ENCODE measurements at regions not wholly inside any gene's neighbourhood (a gene's known extent, or its start where the extent isn't known, plus 50 kb on each side); places are given as distances from the start of the nearest gene placed in this dataset.

DNA sequence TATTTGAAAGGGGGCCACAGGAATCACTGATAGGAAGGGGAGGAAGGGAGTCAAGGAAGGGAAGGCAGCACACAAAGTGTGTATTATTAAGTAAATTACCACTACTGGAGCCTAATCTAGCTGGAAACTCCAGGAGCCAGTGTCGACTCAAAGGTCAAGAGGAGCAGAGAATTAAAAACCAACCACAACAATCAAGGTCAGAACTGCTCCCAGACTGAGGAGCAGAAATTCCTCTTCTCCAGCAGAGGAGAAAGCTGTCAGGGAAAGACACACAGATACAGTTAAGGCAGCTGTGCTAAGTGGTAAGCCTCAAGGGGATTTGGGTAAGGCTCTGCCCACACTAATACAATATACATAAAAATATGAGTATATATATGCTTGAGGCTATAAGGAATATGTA lies 87.5 kb upstream of the PTPN13 start:
- H3K36me3 ChIP-seq (ENCODE audit: control insufficient read depth in 2 of 2, extremely low read depth in 1 of 2, insufficient read depth in 2 of 2, low read length in 2 of 2), result no peaks in the 10 kb centered on the region
- FAIRE-seq (no peak), DNase-seq (ENCODE audit: low read depth, low spot score) (no peak)
- H3K9ac ChIP-seq (replicated peaks; ENCODE audit: extremely low read depth, insufficient read depth, low read length), result no peak overlapping the region
- H3K4me2 ChIP-seq (ENCODE audit: insufficient read depth, low read length), result no peak overlapping the region
- H3K9me1 ChIP-seq (replicated peaks; ENCODE audit: control insufficient read depth, extremely low read depth, insufficient read depth, low read length), result no peaks in the 10 kb centered on the region
- H3K9me3 ChIP-seq (replicated peaks; ENCODE audit: control insufficient read depth, insufficient read depth, low read length), result no peaks in the 10 kb centered on the region
- ChIA-PET POLR2A (no interaction called here), CTCF (interaction anchor here (2.0 to 2.8 kb wide), 2 partner anchors 9 to 11 kb away, joined by 10 to 15 read pairs; no protein-coding TSS in a partner anchor)
- no peaks in the 10 kb centered on the region for H3K4me1 ChIP-seq (ENCODE audit: control insufficient read depth, extremely low read depth, insufficient read depth, low read length)
- no peak overlapping the region for H3K4me3 ChIP-seq (replicated peaks in 1 of 3; ENCODE audit: insufficient read depth in 1 of 3, low read depth in 1 of 3, low read length in 3 of 3)
- H3K27me3 ChIP-seq (ENCODE audit: control insufficient read depth in 2 of 2, insufficient read depth in 2 of 2, low read length in 2 of 2), result no peaks in the 10 kb centered on the region
- intact Hi-C loops (cut with micrococcal nuclease), result no loop called here
- dilution Hi-C loops (cut with MboI; ENCODE audit: extremely low pct_ligation_motif_present, low sequenced_read_pairs), result no loop called here
- TF ChIP-seq FOS (IDR thresholded peaks at IDR 0.05; ENCODE audit: borderline replicate concordance, insufficient read depth, low read length) (no peak), POLR2A (IDR thresholded peaks at IDR 0.05; ENCODE audit: low read depth, low read length) (no peak)
- H3K27ac ChIP-seq (ENCODE audit: insufficient read depth, low read depth, low read length), result no peak overlapping the region
- H4K20me1 ChIP-seq (replicated peaks; ENCODE audit: control insufficient read depth, extremely low read depth, insufficient read depth, low read length), result no peaks in the 10 kb centered on the region
- H3K79me2 ChIP-seq (ENCODE audit: control insufficient read depth, insufficient read depth, low read length), result no peaks in the 10 kb centered on the region
- H2AFZ ChIP-seq (ENCODE audit: low read depth, low read length), result no peak overlapping the region
- BruUV-seq (replicated peaks), result no TSS peak

DNA sequence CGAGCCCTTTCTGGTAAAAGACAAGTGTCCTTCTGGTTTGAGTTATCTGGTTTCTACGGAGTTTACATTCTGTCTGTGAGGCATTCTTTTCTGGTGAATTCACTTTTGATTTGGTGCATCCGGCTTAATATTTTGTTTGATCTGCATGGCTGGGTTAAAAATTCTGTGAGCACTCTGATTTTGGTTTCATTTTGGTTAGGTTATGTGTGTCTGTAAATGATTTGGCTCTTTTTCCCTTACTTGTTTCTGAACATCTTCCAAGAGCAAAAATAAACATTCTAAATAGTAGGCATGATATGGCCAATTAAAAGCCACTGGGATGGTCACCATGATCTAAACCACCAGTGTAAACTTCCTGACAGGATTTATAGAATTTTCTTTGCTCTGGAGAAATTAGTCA lies 85.7 kb upstream of the PTPN13 start:
- intact Hi-C loops (cut with micrococcal nuclease) (no loop called here), dilution Hi-C loops (cut with MboI; ENCODE audit: extremely low pct_ligation_motif_present, low sequenced_read_pairs) (no loop called here)
- Histone ChIP-seq H3K79me2 (ENCODE audit: control insufficient read depth, insufficient read depth, low read length) (no peaks in the 10 kb centered on the region), H3K27me3 (ENCODE audit: control insufficient read depth in 2 of 2, insufficient read depth in 2 of 2, low read length in 2 of 2) (peaks cover 0 to 2% of the 10 kb centered on the region in 2 experiments), H3K9me3 (replicated peaks; ENCODE audit: control insufficient read depth, insufficient read depth, low read length) (no peaks in the 10 kb centered on the region), H3K4me3 (replicated peaks in 1 of 3; ENCODE audit: insufficient read depth in 1 of 3, low read depth in 1 of 3, low read length in 3 of 3) (no peak overlapping the region), H3K27ac (ENCODE audit: insufficient read depth, low read depth, low read length) (no peak overlapping the region), H3K4me1 (ENCODE audit: control insufficient read depth, extremely low read depth, insufficient read depth, low read length) (no peaks in the 10 kb centered on the region), H3K36me3 (ENCODE audit: control insufficient read depth in 2 of 2, extremely low read depth in 1 of 2, insufficient read depth in 2 of 2, low read length in 2 of 2) (no peaks in the 10 kb centered on the region), H3K9me1 (replicated peaks; ENCODE audit: control insufficient read depth, extremely low read depth, insufficient read depth, low read length) (no peaks in the 10 kb centered on the region), H4K20me1 (replicated peaks; ENCODE audit: control insufficient read depth, extremely low read depth, insufficient read depth, low read length) (no peaks in the 10 kb centered on the region), H3K9ac (replicated peaks; ENCODE audit: extremely low read depth, insufficient read depth, low read length) (no peak overlapping the region), H2AFZ (ENCODE audit: low read depth, low read length) (no peak overlapping the region), H3K4me2 (ENCODE audit: insufficient read depth, low read length) (no peak overlapping the region)
- no peak for DNase-seq (ENCODE audit: low read depth, low spot score)
- FAIRE-seq, result no peak
- CTCF ChIA-PET, result interaction anchor here (2.0 to 3.2 kb wide), 2 partner anchors 10 to 12 kb away, joined by 10 to 15 read pairs; no protein-coding TSS in a partner anchor
- TF ChIP-seq, protein P1, sequence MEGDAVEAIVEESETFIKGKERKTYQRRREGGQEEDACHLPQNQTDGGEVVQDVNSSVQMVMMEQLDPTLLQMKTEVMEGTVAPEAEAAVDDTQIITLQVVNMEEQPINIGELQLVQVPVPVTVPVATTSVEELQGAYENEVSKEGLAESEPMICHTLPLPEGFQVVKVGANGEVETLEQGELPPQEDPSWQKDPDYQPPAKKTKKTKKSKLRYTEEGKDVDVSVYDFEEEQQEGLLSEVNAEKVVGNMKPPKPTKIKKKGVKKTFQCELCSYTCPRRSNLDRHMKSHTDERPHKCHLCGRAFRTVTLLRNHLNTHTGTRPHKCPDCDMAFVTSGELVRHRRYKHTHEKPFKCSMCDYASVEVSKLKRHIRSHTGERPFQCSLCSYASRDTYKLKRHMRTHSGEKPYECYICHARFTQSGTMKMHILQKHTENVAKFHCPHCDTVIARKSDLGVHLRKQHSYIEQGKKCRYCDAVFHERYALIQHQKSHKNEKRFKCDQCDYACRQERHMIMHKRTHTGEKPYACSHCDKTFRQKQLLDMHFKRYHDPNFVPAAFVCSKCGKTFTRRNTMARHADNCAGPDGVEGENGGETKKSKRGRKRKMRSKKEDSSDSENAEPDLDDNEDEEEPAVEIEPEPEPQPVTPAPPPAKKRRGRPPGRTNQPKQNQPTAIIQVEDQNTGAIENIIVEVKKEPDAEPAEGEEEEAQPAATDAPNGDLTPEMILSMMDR (IDR thresholded peaks at IDR 0.05; ENCODE audit: extremely low read depth in 1 of 2, insufficient read depth in 1 of 2, low read depth in 1 of 2, low read length in 2 of 2), result no peak
- TF ChIP-seq FOS (IDR thresholded peaks at IDR 0.05; ENCODE audit: borderline replicate concordance, insufficient read depth, low read length) (no peak), GATA2 (IDR thresholded peaks at IDR 0.05; ENCODE audit: insufficient read depth, insufficient read length, low read depth, low read length) (no peak), JUN (IDR thresholded peaks at IDR 0.05; ENCODE audit: borderline replicate concordance, insufficient read depth, insufficient read length, low read depth) (no peak)
- POLR2A ChIA-PET, result no interaction called here
- BruUV-seq (replicated peaks), result no TSS peak
